ENCODE measurements at regions not wholly inside any gene's neighbourhood (a gene's known extent, or its start where the extent isn't known, plus 50 kb on each side); places are given as distances from the start of the nearest gene placed in this dataset.

- H3K36me3 ChIP-seq (ENCODE audit: insufficient read depth, low read length) = no peaks in the 10 kb centered on the region
- H3K9me3 ChIP-seq (ENCODE audit: low read length) = no peaks in the 10 kb centered on the region
- no peaks in the 10 kb centered on the region for H3K9me2 ChIP-seq (replicated peaks; ENCODE audit: insufficient read depth, low read length)
Observed at GRCh38 chr9:109721001-109721400, 59.0 kb upstream of the PALM2AKAP2 start.

GRCh38 chr9:109722007-109722406 is 58.0 kb upstream of the PALM2AKAP2 start:
- Histone ChIP-seq H3K36me3 (ENCODE audit: insufficient read depth, low read length) (no peaks in the 10 kb centered on the region), H3K27me3 (ENCODE audit: low read length) (0 out of 2 replicates have a peak, but pooled peaks cover 2% of the 10 kb centered on the region), H3K4me3 (ENCODE audit: low read length) (no peak overlapping the region), H3K9me3 (ENCODE audit: low read length) (no peaks in the 10 kb centered on the region), H2AFZ (ENCODE audit: low read length) (no peak overlapping the region), H4K20me1 (ENCODE audit: insufficient read depth, low read depth, low read length) (no peaks in the 10 kb centered on the region), H3K79me2 (ENCODE audit: low read length) (no peaks in the 10 kb centered on the region), H3K4me1 (ENCODE audit: low read length) (no peaks in the 10 kb centered on the region), H3K9me2 (replicated peaks; ENCODE audit: insufficient read depth, low read length) (no peaks in the 10 kb centered on the region), H3K4me2 (ENCODE audit: low read depth, low read length, poor library complexity, severe bottlenecking) (no peak overlapping the region), H3K9ac (ENCODE audit: low read length) (no peak overlapping the region), H3K27ac (ENCODE audit: low read length) (no peak overlapping the region)
- DNase-seq = no peak

More at GRCh38 chr9:109721001-109721400, 59.0 kb upstream of the PALM2AKAP2 start:
- Histone ChIP-seq H3K4me3 (ENCODE audit: low read length) (no peak overlapping the region), H3K4me1 (ENCODE audit: low read length) (no peaks in the 10 kb centered on the region), H2AFZ (ENCODE audit: low read length) (no peak overlapping the region), H4K20me1 (ENCODE audit: insufficient read depth, low read depth, low read length) (no peaks in the 10 kb centered on the region), H3K27me3 (ENCODE audit: low read length) (0 out of 2 replicates have a peak, but pooled peaks cover 2% of the 10 kb centered on the region), H3K79me2 (ENCODE audit: low read length) (no peaks in the 10 kb centered on the region), H3K4me2 (ENCODE audit: low read depth, low read length, poor library complexity, severe bottlenecking) (no peak overlapping the region), H3K27ac (ENCODE audit: low read length) (no peak overlapping the region), H3K9ac (ENCODE audit: low read length) (no peak overlapping the region)
- DNase-seq = no peak

- no peaks in the 10 kb centered on the region for H3K79me2 ChIP-seq (ENCODE audit: low read length)
- H3K4me3 ChIP-seq (ENCODE audit: low read length) = no peak overlapping the region
- H3K27me3 ChIP-seq (ENCODE audit: low read length) = 0 out of 2 replicates have a peak, but pooled peaks cover 2% of the 10 kb centered on the region
- no peak overlapping the region for H3K27ac ChIP-seq (ENCODE audit: low read length)
- no peak for DNase-seq
- no peaks in the 10 kb centered on the region for H3K9me3 ChIP-seq (ENCODE audit: low read length)
- H3K9ac ChIP-seq (ENCODE audit: low read length) = no peak overlapping the region
- no peaks in the 10 kb centered on the region for H3K36me3 ChIP-seq (ENCODE audit: insufficient read depth, low read length)
- H3K4me1 ChIP-seq (ENCODE audit: low read length) = no peaks in the 10 kb centered on the region
- H3K9me2 ChIP-seq (replicated peaks; ENCODE audit: insufficient read depth, low read length) = no peaks in the 10 kb centered on the region
- no peak overlapping the region for H2AFZ ChIP-seq (ENCODE audit: low read length)
- no peak overlapping the region for H3K4me2 ChIP-seq (ENCODE audit: low read depth, low read length, poor library complexity, severe bottlenecking)
- no peaks in the 10 kb centered on the region for H4K20me1 ChIP-seq (ENCODE audit: insufficient read depth, low read depth, low read length)
Observed at GRCh38 chr9:109723781-109724180, 56.2 kb upstream of the PALM2AKAP2 start.

GRCh38 chr9:109725460-109725859 is 54.5 kb upstream of the PALM2AKAP2 start:
- Histone ChIP-seq H3K9ac (ENCODE audit: low read length) (no peak overlapping the region), H3K27ac (ENCODE audit: low read length) (no peak overlapping the region), H3K36me3 (ENCODE audit: insufficient read depth, low read length) (no peaks in the 10 kb centered on the region), H3K4me3 (ENCODE audit: low read length) (no peak overlapping the region), H4K20me1 (ENCODE audit: insufficient read depth, low read depth, low read length) (no peaks in the 10 kb centered on the region), H3K4me2 (ENCODE audit: low read depth, low read length, poor library complexity, severe bottlenecking) (no peak overlapping the region), H3K79me2 (ENCODE audit: low read length) (no peaks in the 10 kb centered on the region), H3K4me1 (ENCODE audit: low read length) (no peaks in the 10 kb centered on the region), H2AFZ (ENCODE audit: low read length) (no peak overlapping the region), H3K9me3 (ENCODE audit: low read length) (no peaks in the 10 kb centered on the region), H3K9me2 (replicated peaks; ENCODE audit: insufficient read depth, low read length) (no peaks in the 10 kb centered on the region), H3K27me3 (ENCODE audit: low read length) (0 out of 2 replicates have a peak, but pooled peaks cover 2% of the 10 kb centered on the region)
- DNase-seq = no peak

- no peaks in the 10 kb centered on the region for H3K36me3 ChIP-seq (ENCODE audit: insufficient read depth, low read length)
- no peak overlapping the region for H3K4me3 ChIP-seq (ENCODE audit: low read length)
- H3K9me3 ChIP-seq (ENCODE audit: low read length) = no peaks in the 10 kb centered on the region
- H3K27ac ChIP-seq (ENCODE audit: low read length) = no peak overlapping the region
- H3K9ac ChIP-seq (ENCODE audit: low read length) = no peak overlapping the region
- no peaks in the 10 kb centered on the region for H4K20me1 ChIP-seq (ENCODE audit: insufficient read depth, low read depth, low read length)
- H3K9me2 ChIP-seq (replicated peaks; ENCODE audit: insufficient read depth, low read length) = no peaks in the 10 kb centered on the region
- no peak for DNase-seq
- H3K79me2 ChIP-seq (ENCODE audit: low read length) = no peaks in the 10 kb centered on the region
- no peak overlapping the region for H3K4me2 ChIP-seq (ENCODE audit: low read depth, low read length, poor library complexity, severe bottlenecking)
- H3K27me3 ChIP-seq (ENCODE audit: low read length) = 0 out of 2 replicates have a peak, but pooled peaks cover 2% of the 10 kb centered on the region
- no peaks in the 10 kb centered on the region for H3K4me1 ChIP-seq (ENCODE audit: low read length)
- H2AFZ ChIP-seq (ENCODE audit: low read length) = no peak overlapping the region
Observed at GRCh38 chr9:109726119-109726518, 53.9 kb upstream of the PALM2AKAP2 start.

GRCh38 chr9:109728686-109729300 is 51.2 kb upstream of the PALM2AKAP2 start:
- Histone ChIP-seq H3K9me3 (ENCODE audit: low read length) (no peaks in the 10 kb centered on the region), H3K9me2 (replicated peaks; ENCODE audit: insufficient read depth, low read length) (no peaks in the 10 kb centered on the region), H2AFZ (ENCODE audit: low read length) (no peak overlapping the region), H3K27me3 (ENCODE audit: low read length) (0 out of 2 replicates have a peak, but pooled peaks cover 2% of the 10 kb centered on the region), H3K79me2 (ENCODE audit: low read length) (no peaks in the 10 kb centered on the region), H3K4me2 (ENCODE audit: low read depth, low read length, poor library complexity, severe bottlenecking) (no peak overlapping the region), H3K9ac (ENCODE audit: low read length) (no peak overlapping the region), H3K4me1 (ENCODE audit: low read length) (no peaks in the 10 kb centered on the region), H3K36me3 (ENCODE audit: insufficient read depth, low read length) (no peaks in the 10 kb centered on the region), H3K27ac (ENCODE audit: low read length) (no peak overlapping the region), H3K4me3 (ENCODE audit: low read length) (no peak overlapping the region), H4K20me1 (ENCODE audit: insufficient read depth, low read depth, low read length) (no peaks in the 10 kb centered on the region)
- no peak for DNase-seq

- H3K9me2 ChIP-seq (replicated peaks; ENCODE audit: insufficient read depth, low read length) = no peaks in the 10 kb centered on the region
- H4K20me1 ChIP-seq (ENCODE audit: insufficient read depth, low read depth, low read length) = no peaks in the 10 kb centered on the region
- no peaks in the 10 kb centered on the region for H3K4me1 ChIP-seq (ENCODE audit: low read length)
- H3K9me3 ChIP-seq (ENCODE audit: low read length) = no peaks in the 10 kb centered on the region
- 0 out of 2 replicates have a peak, but pooled peaks cover 2% of the 10 kb centered on the region for H3K27me3 ChIP-seq (ENCODE audit: low read length)
- H3K4me3 ChIP-seq (ENCODE audit: low read length) = no peak overlapping the region
- no peak for DNase-seq
- no peak overlapping the region for H3K9ac ChIP-seq (ENCODE audit: low read length)
- no peak overlapping the region for H3K4me2 ChIP-seq (ENCODE audit: low read depth, low read length, poor library complexity, severe bottlenecking)
- no peaks in the 10 kb centered on the region for H3K36me3 ChIP-seq (ENCODE audit: insufficient read depth, low read length)
- H3K27ac ChIP-seq (ENCODE audit: low read length) = no peak overlapping the region
- H3K79me2 ChIP-seq (ENCODE audit: low read length) = no peaks in the 10 kb centered on the region
- H2AFZ ChIP-seq (ENCODE audit: low read length) = no peak overlapping the region
Observed at GRCh38 chr9:109729513-109729912, 50.5 kb upstream of the PALM2AKAP2 start.
